BJ (cell line): ENCODE measurements at regions not wholly inside any gene's neighbourhood (a gene's known extent, or its start where the extent isn't known, plus 50 kb on each side); places are given as distances from the start of the nearest gene placed in this dataset.

Source experiments
- CTCF ChIA-PET: fragments of 350-600 bp; formaldehyde crosslinking; extraction: SDS; loops from one replicate; lab custom pipeline; 2021; ENCODE audit warnings: antibody characterized with exemption, inconsistent platforms; lab: Yijun Ruan, JAX
- POLR2A ChIA-PET: fragments of 300-600 bp; sonication (Branson Sonifier 250); formaldehyde crosslinking; extraction: SDS; loops from one replicate; lab custom pipeline; 2021; ENCODE audit warnings: antibody characterized with exemption; lab: Charles Lee
- DNase-seq: peaks from one replicate; pipeline ENCODE4 v3.0.0-alpha.2; 2011; ENCODE audit warnings: low read depth
- H3K27me3 ChIP-seq: 2 replicates; pipeline ENCODE4 v1.6.0; 2011; ENCODE audit warnings: low read length; ENCODE audit not compliant: control insufficient read depth, insufficient read depth
- H3K36me3 ChIP-seq: 2 replicates; pipeline ENCODE4 v1.5.1; 2011; ENCODE audit warnings: low read length; ENCODE audit not compliant: control insufficient read depth, insufficient read depth
- H3K4me3 ChIP-seq: 2 replicates; pipeline ENCODE4 v1.5.1; 2011; ENCODE audit warnings: low read depth, mild to moderate bottlenecking, control low read depth, low read length
- TF ChIP-seq, protein P1 (sequence below): IDR thresholded peaks from 2 replicates; pipeline ENCODE4 v1.5.1; 2011; ENCODE audit warnings: low read depth, mild to moderate bottlenecking, control low read depth, inconsistent platforms, low read length, moderate library complexity; ENCODE audit not compliant: insufficient read depth

DNA sequence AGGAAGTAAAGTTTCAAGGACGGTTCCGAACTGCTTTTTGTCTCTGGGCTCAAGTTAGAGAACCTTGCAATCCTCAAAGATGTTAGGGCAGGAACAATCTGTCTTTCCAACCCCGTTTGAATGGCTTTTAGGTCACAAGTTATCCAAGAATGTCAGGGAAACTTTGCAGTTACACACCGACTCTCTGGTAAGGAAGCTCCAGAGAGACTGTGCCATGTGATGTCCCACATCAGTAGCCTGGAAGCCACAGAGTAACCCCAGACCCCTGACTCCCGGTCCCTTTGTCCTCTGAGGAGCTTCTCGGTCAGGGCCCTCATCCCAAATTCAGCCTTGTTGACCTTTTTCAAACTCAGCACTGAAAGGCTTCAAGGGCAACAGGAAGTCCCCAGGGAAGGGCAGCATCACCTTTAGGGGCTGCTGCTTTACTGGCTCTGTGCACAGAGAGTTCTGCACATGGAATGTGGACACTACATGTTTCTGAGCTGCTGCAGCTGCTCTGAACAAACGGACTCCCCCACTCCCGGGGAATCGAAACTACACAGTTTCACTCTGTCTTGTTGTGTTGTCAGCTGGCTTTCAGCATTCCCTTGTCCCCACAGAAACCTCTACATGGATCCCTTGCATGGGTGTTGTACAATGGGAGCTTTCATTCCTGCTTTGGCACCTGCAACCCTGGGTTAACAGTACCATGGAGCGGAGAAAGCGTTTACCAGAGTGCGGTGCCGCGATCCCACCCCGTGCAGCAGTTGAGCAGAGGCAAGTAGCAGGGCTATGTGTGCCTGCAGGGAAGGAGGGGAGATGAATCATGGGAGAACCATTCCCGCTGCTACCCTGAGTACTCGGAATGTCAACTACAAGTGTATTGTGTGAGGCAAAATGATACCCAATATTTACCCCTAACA is 408.2 kb upstream of the THBS1 start:
- TF ChIP-seq, protein P1, sequence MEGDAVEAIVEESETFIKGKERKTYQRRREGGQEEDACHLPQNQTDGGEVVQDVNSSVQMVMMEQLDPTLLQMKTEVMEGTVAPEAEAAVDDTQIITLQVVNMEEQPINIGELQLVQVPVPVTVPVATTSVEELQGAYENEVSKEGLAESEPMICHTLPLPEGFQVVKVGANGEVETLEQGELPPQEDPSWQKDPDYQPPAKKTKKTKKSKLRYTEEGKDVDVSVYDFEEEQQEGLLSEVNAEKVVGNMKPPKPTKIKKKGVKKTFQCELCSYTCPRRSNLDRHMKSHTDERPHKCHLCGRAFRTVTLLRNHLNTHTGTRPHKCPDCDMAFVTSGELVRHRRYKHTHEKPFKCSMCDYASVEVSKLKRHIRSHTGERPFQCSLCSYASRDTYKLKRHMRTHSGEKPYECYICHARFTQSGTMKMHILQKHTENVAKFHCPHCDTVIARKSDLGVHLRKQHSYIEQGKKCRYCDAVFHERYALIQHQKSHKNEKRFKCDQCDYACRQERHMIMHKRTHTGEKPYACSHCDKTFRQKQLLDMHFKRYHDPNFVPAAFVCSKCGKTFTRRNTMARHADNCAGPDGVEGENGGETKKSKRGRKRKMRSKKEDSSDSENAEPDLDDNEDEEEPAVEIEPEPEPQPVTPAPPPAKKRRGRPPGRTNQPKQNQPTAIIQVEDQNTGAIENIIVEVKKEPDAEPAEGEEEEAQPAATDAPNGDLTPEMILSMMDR = no peak
- no peaks in the 10 kb centered on the region for H3K27me3 ChIP-seq
- no peaks in the 10 kb centered on the region for H3K36me3 ChIP-seq
- ChIA-PET POLR2A (interaction anchor here (0.6 to 1.1 kb wide), 3 partner anchors 112 to 279 kb away, joined by 3 to 5 read pairs (median 3); no protein-coding TSS in a partner anchor), CTCF (interaction anchor here (0.6 to 1.9 kb wide), 9 partner anchors 16 to 409 kb away, joined by 3 to 15 read pairs (median 4); partner anchors contain the start of gene THBS1)
- no peak for DNase-seq
- no peak overlapping the region for H3K4me3 ChIP-seq

DNA sequence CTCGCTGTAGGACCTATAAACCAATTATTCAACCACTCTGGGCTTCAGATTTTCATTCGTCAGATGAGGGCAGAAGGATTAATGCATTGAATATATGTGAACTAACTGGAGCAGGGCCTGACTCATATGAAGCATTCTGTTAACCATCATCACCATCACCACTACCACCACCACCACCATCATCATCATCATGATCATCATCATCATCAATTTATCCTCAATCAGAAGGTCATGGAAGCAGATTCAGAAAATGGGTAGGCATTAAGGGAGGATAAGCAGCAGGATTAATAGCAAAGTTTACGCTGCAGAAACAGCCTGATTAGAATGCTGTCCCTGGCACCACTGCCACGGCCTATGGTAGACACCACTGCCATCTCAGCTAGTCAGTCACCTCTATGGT is 407.5 kb upstream of the THBS1 start:
- Histone ChIP-seq H3K27me3 (no peaks in the 10 kb centered on the region), H3K4me3 (no peak overlapping the region), H3K36me3 (no peaks in the 10 kb centered on the region)
- no peak for DNase-seq
- TF ChIP-seq, protein P1 = no peak
- ChIA-PET POLR2A (interaction anchor here (0.7 kb wide), 1 partner anchor 130 kb away, joined by 3 read pairs; no protein-coding TSS in a partner anchor), CTCF (interaction anchor here (0.8 kb wide), 1 partner anchor 531 kb away, joined by 4 read pairs; no protein-coding TSS in a partner anchor)

DNA sequence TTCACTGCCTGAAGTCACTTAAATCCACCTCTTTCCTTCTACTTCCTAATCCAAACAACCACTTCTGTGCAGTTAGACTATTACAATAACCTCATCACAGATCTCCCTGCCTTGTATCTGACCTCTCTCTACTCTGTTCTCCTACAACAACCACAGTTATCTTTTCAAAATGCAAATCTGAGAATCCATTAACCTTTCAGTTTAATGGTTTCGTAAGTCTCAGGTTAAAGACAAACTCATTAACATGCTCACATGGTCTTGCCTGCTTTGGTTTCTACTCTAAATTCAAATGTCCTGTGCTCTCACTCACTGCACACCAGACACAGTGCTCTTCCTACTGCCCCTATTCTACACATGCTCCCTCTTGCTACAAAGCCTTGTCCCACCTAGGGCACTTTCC is 406.5 kb upstream of the THBS1 start:
- Histone ChIP-seq H3K36me3 (no peaks in the 10 kb centered on the region), H3K4me3 (no peak overlapping the region), H3K27me3 (no peaks in the 10 kb centered on the region)
- POLR2A ChIA-PET = no interaction called here
- TF ChIP-seq, protein P1 = no peak
- DNase-seq = no peak
- CTCF ChIA-PET = interaction anchor here (0.8 kb wide), 1 partner anchor 530 kb away, joined by 4 read pairs; no protein-coding TSS in a partner anchor

DNA sequence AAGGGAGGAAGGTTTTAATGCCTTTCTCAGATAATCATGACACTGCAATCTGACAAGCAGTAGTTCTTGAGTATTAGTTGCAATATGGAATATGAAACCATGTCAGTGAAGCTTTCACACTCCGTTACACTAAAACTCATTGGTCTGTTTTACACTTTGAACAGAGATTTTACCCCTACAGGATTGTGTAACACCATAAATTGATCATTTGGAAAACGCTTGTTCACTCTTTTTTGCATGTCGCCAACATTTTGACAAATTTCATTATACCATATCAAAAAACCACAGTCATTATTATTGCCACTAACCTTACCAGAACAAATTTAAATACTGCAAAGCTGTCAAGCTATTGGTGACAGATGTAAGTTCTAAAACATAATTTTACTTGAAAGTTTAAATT is 404.8 kb upstream of the THBS1 start:
- CTCF ChIA-PET = interaction anchor here (1.2 kb wide), 1 partner anchor 216 kb away, joined by 7 read pairs; no protein-coding TSS in a partner anchor
- Histone ChIP-seq H3K36me3 (no peaks in the 10 kb centered on the region), H3K27me3 (no peaks in the 10 kb centered on the region), H3K4me3 (no peak overlapping the region)
- POLR2A ChIA-PET = interaction anchor here (0.6 kb wide), 1 partner anchor 18 kb away, joined by 3 read pairs; no protein-coding TSS in a partner anchor
- TF ChIP-seq, protein P1 = no peak
- no peak for DNase-seq

DNA sequence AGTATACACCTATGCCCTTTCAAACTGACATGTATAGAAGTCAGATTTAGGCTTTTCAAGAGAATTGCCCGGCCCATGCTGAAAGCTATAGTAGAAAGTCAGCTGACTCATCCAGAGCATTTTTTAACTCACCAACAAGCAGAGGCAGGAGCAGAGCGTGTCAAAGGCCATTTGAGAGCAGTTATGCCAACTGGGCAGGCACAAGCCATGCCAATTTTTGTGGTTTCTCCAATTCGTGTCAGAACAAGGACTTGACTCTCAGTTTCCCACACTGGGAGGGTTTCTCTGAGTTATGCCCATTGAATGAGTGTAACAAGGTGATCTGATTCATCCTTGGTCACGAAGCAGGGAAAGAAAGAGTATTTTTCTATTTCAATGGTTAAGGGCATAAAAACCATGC is 403.3 kb upstream of the THBS1 start:
- CTCF ChIA-PET = interaction anchor here (0.6 kb wide), 1 partner anchor 402 kb away, joined by 3 read pairs; no protein-coding TSS in a partner anchor
- TF ChIP-seq, protein P1 = no peak
- Histone ChIP-seq H3K4me3 (no peak overlapping the region), H3K36me3 (no peaks in the 10 kb centered on the region), H3K27me3 (no peaks in the 10 kb centered on the region)
- DNase-seq = no peak
- POLR2A ChIA-PET = no interaction called here
